ENCODE measurements at regions not wholly inside any gene's neighbourhood (a gene's known extent, or its start where the extent isn't known, plus 50 kb on each side); places are given as distances from the start of the nearest gene placed in this dataset.

GRCh38 chr11:60610702-60611101 lies 88.7 kb upstream of the MS4A8 start:
- H3K36me3 ChIP-seq (ENCODE audit: control insufficient read depth in 4 of 4, insufficient read depth in 3 of 4, low read depth in 1 of 4, low read length in 3 of 4): no peaks in the 10 kb centered on the region
- TF ChIP-seq REST (IDR thresholded peaks at IDR 0.05): no peak
- no peak for TF ChIP-seq GABPA (IDR thresholded peaks at IDR 0.05 in 1 of 2, conservative IDR thresholded peaks at IDR 0.05 in 1 of 2)
- no peak for TF ChIP-seq NR2F2 (IDR thresholded peaks at IDR 0.05)
- TF ChIP-seq FOXA1 (IDR thresholded peaks at IDR 0.05): no peak
- no peak for TF ChIP-seq SP1 (IDR thresholded peaks at IDR 0.05)
- TF ChIP-seq ZBTB33 (IDR thresholded peaks at IDR 0.05): no peak
- no peak for TF ChIP-seq RAD21 (IDR thresholded peaks at IDR 0.05)
- TF ChIP-seq TAF1 (conservative IDR thresholded peaks at IDR 0.05): no peak
- TF ChIP-seq YY1 (IDR thresholded peaks at IDR 0.05): no peak
- no peak for TF ChIP-seq MAX (IDR thresholded peaks at IDR 0.05)
- TF ChIP-seq FOXA2 (IDR thresholded peaks at IDR 0.05): no peak
- TF ChIP-seq ATF3 (IDR thresholded peaks at IDR 0.05): no peak
- TF ChIP-seq HNF4G (IDR thresholded peaks at IDR 0.05): no peak
- no peak for TF ChIP-seq JUND (IDR thresholded peaks at IDR 0.05)
- TF ChIP-seq HNF4A (conservative IDR thresholded peaks at IDR 0.05): no peak
- no peak for TF ChIP-seq CTCF (IDR thresholded peaks at IDR 0.05; ENCODE audit: low read depth, low read length, missing input control)
- TF ChIP-seq EGR1 (IDR thresholded peaks at IDR 0.05; ENCODE audit: low read depth in 2 of 2): no peak
- TF ChIP-seq RXRA (IDR thresholded peaks at IDR 0.05): no peak
- H3K27ac ChIP-seq (ENCODE audit: low read depth in 1 of 2, low read length in 2 of 2): no peak overlapping the region
- no peak for DNase-seq (ENCODE audit: low spot score)
- H3K4me1 ChIP-seq (ENCODE audit: control insufficient read depth in 4 of 4, insufficient read depth in 4 of 4, low read length in 3 of 4): no peaks in the 10 kb centered on the region
- H3K27me3 ChIP-seq (ENCODE audit: control insufficient read depth in 4 of 4, insufficient read depth in 4 of 4, low read length in 3 of 4): peaks cover 0 to 3% (median 0%) of the 10 kb centered on the region in 4 donors
- H3K9me3 ChIP-seq (ENCODE audit: control insufficient read depth in 4 of 4, low read length in 3 of 4): no peaks in the 10 kb centered on the region
- WGBS: 57% methylated on average over 1 of the region's 1 CpG
- no peak overlapping the region for H3K9ac ChIP-seq (ENCODE audit: low read depth in 1 of 2, low read length in 2 of 2)
- H3K4me3 ChIP-seq (ENCODE audit: low read depth in 1 of 3, low read length in 3 of 3): no peak overlapping the region

All from liver (tissue), 8 donors.